DMS114 treated with DMSO at 0.1 percent for 48 hours (cell line): ENCODE measurements at regions not wholly inside any gene's neighbourhood (a gene's known extent, or its start where the extent isn't known, plus 50 kb on each side); places are given as distances from the start of the nearest gene placed in this dataset.
"Not testable (repeated sequence)": the region's sequence is repeated elsewhere in the genome, so short reads cannot be mapped to it uniquely, and the experiment has no call there.

ENCODE experiments used
- DNase-seq: peaks from one replicate; lab custom pipeline; 2025; ENCODE audit not compliant: unreplicated experiment; lab: John Stamatoyannopoulos, UW

DNA sequence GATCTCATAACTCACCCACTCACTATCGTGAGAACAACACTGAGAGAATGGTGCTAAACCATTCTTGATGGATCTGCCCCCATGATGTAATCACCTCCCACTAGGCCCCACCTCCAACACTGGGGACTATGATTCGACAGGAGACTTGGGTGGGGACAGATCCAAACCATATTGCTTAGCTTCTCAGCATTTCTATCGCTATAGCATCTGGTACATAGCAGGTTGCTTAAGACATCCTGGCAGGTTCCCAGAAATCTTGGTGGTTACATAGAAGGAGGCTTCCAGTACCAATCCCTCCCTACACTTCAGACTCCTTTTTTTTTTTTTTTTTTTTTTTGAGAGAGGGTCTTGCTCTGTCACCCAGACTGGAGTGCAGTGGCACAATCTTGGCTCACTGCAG is 487.8 kb downstream of the EDEM1 start:
- no peak for DNase-seq

DNA sequence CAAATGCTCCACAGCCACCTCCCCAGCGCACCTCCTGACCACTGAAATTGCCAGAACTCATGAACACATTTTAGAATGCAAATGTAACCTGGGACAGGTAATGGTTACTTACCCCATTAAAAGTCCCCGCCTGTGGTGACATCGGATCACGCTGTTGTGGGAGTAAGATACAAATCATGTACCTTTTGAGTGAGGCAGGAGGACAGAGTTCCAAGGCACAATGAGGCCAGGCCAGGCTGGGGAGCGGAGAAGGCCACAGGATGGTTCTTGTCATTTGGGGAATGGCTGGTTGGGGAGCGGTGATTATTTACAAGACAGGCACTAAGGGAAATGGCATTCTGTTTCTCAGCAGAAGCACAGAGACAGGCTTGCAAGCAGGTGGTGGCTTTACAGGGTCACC is 490.0 kb downstream of the EDEM1 start:
- DNase-seq = no peak

DNA sequence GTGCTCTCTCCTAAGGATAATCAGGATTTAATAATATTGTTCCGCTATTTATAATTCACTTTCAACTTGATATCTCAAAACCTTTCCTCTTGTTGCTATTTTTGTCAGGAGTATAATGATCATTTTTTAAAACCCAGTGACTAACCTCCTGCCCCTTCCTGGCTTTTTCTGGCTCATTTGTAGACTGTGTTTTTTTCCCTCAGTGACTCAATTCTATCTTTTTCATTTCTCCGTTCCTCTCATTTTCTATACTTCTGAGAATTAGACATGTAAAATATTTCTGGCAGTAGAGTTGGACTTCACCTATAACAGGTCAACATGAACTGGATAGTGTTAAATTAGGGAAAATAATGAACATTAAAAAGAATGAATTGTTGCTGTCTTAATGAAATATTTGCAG is 490.7 kb downstream of the EDEM1 start:
- no peak for DNase-seq

DNA sequence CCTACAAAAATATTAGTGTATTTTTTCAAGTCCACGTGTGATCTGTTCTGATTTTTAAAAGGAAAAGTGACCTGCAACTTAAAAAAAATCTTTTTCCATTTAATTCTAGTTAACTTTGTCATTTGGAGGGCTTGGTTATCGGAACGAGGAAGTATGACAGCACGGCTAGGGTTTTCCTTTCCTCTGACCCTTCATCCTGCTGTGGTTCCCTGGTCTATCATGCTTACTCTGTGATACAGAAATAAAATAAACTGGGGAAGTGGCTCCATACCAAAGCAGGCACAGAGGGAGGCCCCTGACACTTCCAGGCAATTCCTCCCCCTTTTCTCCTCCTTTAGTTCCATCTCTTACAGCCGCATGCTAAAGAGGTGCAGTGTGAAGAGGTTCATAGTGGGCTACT is 491.3 kb downstream of the EDEM1 start:
- DNase-seq = no peak

DNA sequence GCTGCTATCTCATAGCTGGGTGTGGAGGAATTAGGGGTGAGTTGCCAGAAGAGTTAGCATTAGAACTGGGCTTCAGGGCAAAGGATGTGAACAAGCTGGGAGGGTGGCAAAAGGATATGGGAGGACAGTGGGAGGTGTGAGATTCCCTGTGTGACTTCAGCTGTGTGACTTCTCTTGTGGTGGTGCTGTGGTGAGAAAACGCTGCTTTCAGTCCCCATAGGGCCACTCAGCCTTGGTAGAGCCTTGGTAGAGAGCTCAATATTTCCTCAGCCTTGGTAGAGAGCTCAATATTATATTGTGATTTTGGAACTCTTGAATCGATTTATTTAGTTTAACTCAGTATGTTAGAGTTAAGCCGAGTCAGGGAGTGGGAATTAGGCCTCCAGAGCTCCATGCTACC is 499.7 kb downstream of the EDEM1 start:
- no peak for DNase-seq

DNA sequence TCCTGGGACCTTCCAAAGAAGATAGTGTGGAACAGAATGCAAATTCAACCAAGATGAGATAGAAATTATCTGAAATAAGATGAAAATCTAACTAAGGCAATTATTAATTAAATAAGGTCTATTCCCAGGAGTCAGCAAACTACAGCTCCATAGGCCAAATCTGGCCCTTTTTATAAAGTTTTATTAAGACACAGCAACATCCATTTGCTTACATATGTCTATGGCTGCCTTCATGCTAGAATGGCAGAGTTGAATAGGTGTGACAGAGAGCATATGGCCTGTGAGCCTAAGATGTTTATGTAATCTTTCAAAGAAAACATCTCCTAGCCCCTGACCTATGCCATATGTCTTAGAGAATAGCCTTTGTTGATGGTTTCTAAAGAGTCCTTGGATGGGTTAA is 503.0 kb downstream of the EDEM1 start:
- no peak for DNase-seq

DNA sequence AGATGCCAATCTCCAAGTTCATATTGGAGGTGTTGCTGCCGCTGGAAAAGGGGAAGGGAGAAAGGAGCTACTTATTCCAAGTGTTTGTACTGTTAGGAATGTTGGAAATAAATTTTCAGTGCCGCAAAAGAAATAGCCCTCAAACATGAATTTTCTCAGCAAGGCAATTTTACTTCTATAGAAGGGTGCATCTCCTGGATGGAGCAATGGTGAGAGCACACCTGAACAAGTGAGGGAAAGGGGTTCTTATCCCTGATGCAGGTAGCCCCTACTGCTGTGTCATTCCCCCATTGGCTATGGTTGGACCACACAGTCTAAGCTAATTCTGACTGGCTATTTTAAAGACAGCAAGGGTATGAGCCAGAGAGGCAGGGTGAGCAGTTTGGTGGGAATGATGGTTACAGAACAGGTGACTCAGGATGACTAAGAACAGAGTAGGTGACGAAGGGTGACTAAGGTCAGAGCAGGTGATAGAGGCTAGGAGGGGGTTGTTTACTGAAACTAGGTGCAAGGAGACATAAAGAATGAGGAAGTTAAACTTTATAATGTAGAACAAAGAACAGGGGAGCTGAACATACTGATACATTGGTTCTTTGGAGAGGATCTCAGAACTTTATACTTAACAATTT is 503.5 kb downstream of the EDEM1 start:
- DNase-seq = no peak

DNA sequence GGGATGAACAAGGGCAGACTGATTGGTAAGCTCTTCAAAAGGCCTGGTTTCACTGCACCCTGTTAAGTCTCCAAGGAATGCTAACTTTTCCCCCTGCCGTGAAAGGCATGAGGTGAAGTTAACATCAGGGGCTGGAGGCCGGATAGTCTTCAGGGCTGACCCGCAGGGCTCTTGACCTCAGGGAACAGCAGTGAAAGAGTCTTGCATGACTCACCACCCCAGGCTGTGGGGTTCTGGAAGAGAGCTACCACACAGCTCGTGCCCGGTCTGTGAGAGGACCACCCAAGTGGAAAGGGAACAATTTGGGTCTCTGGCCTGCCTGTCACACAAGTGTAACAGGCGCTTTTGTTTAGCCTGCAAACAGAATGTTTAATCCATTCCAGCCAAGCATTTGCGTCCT is 504.9 kb downstream of the EDEM1 start:
- DNase-seq = no peak

DNA sequence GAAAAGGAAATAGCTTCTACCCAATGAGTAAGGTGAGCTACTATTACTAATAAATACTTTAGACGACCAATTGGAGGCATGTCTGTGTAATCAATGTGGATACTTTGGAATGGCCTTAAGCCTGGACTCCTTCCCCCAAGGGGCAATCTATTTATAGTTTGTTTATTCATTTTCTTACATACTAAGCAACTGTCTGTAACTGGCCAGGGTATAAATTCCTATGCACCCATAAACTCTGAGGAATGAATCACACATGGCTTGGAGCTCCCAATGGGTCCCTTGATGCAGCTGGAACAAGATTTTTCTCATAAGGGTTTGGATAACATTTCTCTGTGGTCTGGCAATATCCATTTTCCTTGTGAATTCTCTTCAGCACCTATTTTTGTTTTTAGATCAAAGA is 506.8 kb downstream of the EDEM1 start:
- DNase-seq = no peak

DNA sequence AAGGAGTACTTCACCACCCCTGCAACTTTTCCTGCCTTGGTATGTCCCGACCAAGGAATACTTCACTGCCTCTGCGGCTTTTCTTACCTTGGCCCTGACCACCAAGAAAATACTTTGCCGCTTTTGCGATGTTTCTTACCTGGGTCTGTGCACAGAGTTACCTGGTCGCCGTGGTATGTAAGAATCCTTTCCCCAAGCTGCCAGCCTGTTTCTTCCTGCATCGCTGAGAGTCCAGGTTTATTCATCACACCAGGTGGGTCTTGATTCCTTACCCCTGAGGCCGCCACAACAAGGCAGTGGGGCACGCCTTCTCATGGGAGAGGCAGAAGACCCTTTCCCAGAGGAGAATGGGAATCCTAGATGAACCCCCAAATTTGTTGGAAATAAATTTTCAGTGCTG is 511.3 kb downstream of the EDEM1 start:
- no peak for DNase-seq

DNA sequence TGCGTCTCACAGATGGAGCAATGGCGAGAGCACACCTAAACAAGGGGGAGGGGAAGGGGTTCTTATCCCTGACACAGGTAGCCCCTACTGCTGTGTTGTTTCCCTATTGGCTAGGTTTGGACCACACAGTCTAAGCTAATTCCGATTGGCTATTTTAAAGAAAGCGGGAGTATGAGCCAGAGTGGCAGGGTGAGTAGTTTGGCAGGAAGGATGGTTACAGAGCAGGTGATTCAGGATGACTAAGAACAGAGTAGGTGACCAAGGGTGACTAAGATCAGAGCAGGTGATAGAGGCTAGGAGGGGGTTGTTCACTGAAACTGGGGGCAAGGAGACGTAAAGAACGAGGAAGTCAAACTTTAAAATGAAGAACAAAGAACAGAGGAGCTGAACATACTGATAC is 511.8 kb downstream of the EDEM1 start:
- no peak for DNase-seq

DNA sequence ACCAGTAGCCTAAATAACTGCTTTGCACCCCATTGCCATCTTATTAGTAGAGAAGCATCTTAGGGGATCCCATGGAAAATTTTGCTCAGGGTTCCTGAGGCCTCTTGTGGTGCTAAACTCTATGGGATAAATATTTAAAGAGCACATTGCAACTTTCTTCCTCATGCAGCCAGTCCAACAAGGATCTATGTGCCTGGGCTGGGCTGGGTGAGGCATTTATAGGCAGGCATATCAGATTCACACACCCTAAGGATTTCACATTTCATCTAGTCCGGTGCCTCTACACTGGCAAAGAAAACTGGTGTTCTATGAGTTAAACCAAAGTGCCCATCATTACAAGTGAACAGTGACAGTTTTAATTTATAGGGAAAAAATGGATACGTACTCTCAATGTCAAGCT is 512.3 kb downstream of the EDEM1 start:
- DNase-seq = no peak

DNA sequence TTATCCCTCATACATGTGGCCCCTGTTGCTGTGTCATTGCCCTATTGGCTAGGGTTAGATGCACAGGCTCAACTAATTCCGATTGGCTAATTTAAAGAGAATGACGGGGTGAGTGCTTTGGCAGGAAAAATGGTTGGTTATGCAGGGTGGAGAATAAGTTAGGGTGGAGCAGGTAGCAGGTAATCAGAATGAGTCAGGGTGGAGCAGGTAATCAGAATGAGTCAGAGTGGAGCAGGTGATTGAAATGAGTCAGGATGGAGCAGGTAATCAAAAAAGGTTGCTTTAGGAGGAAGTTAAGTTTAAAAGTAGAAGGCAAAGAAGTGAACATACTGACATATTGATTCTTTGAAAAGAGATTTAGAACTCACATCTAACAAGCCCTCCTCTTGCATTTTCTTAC is 513.5 kb downstream of the EDEM1 start:
- not testable (repeated sequence) for DNase-seq

DNA sequence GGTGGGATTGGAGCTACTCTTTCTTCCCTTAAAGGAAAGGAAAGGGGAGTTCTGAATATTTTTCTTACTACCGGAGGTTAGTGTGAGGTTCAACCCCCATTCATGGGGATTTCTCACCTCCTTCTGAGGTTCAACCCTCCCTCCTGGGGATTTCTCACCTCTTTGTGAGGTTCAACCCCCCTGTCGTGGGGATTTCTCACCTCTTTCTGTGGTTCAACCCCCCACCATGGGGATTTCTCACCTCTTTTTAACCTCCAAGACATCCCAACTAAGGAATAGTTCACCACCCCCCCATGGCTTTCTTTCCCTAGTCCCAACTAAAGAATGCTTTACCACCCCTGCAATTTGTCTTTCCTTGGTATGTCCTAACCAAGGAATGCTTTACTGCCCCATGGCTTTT is 520.3 kb downstream of the EDEM1 start:
- no peak for DNase-seq

DNA sequence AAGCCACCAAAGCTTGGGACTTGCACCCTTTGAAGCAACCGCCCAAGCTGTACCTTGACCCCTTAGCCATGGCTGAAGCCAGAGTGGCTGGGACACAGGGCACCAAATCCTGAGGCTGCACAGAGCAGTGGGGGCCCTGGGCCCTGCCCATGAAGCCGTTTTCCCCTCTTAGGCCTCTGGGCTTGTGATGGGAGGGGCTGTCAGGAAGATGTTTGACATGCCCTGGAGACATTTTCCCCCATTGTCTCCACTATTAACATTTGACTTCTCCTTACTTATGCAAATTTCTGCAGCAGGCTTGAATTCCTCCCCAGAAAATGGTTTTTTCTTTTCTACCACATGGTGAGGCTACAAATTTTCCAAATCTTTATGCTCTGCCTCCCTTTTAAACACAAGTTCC is 522.2 kb downstream of the EDEM1 start:
- no peak for DNase-seq

DNA sequence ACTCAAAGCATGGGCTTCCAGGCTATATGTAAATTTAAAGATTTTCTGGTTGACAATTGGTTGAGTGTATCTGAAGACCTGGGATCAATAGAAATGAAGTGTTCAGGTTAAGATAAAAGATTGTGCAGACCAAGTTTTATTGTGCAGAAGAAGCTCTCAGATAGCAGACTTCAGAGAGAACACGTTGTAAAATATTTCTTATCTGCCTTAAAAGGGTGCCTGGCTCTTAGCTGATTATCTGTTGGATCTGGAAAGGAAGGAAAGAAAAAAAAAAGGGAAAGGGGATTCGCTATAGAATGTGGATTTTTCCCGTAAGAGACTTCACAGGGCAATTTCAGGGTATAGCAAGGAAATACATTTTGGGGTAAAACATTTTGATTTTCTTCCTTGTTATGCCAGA is 523.2 kb downstream of the EDEM1 start:
- DNase-seq = no peak

DNA sequence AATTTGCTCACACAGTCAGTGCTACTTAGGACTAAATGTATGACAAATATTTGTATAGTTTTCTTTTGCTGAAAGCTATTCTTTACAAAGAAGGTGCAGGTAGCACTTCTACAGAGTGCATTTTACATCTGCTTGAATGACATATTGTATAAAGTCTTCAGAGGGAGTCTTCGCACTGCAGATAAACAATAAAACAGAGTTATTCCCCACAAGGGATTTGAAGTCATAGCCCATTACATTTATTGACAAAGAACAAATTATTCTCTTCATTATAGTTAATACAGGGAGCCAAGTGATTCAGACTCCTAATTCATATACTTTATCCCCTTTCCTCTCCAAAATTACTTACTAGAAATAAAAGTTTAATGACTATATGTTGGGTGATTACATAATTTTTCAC is 529.7 kb downstream of the EDEM1 start:
- no peak for DNase-seq

DNA sequence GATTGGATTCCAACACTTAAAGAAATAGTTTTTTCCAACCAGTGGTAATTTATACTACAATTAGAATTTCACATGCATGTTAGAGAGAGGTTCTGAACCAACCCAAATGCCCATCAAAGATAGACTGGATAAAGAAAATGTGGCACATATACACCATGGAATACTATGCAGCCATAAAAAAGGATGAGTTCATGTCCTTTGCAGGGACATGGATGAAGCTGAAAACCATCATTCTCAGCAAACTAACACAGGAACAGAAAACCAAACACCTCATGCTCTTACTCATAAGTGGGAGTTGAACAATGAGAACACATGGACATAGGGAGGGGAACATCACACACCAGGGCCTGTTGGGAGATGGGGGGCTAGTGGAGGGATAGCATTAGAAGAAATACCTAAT is 532.2 kb downstream of the EDEM1 start:
- DNase-seq = not testable (repeated sequence)

DNA sequence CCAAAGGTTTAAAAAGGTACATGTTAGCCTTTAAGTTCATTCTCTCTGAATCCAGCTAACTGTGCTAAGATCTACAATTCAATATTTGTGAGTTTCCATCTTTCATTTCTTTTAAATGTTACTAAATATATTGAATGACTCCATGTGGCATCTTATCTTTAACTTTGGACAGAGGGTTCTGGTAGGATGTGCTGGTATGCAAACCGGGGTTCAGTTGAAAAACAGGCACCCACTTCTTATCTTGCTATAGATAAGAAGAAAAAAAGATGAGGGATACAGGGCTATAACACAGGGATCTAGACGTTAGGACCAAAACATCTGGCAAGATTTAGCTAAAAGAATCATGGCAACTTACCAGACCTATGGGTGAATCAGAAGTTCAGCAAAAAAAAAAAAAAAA is 538.3 kb downstream of the EDEM1 start:
- no peak for DNase-seq

DNA sequence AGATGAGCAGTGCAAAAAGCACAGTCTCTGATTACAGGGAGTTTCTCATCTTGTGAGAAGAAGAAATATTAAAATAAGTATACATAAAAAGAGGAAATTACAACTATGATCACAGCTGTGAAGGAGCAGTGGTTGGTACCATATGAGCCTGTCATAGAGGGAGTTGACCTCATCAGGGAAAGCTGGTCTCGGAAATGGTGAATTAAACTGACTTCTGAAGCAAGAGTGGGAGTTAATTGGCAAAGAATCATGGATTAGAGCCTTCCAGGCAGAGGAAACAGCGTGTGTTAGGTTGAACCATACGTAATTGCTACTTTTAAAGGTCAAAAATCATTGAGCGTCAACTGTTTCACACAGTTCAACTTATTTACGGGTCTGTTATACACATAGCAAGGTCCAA is 539.1 kb downstream of the EDEM1 start:
- DNase-seq = no peak

DNA sequence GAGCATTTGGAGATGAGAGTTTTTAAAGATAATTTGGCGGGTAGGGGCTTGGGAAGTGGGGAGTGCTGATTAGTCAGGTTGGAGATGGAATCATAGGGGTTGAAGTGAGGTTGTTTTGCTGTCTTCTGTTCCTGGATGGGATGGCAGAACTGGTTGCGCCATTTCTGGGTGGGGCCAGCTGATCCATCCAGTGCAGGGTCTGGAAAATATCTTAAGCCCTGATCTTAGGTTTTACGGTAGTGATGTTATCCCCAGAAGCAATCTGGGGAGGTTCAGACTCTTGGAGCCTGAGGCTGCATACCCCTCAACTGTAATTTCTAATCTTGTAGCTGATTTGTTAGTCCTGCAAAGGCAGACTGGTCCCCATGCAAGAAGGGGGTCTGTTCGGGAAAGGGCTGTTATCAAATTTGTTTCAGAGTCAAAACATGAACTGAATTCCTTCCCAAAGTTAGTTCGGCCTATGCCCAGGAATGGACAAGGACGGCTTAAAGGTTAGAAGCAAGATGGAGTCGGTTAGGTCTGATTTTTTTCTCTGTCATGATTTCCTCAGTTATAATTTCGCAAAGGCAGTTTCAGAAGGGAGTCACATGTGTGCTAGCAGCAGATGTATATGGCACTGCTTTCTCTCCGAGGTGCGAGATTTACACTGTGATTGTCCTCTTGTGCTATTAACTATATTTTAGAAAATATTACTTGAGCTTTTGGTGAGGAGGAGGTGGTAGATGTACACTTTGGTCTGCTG is 540.4 kb downstream of the EDEM1 start:
- no peak for DNase-seq

DNA sequence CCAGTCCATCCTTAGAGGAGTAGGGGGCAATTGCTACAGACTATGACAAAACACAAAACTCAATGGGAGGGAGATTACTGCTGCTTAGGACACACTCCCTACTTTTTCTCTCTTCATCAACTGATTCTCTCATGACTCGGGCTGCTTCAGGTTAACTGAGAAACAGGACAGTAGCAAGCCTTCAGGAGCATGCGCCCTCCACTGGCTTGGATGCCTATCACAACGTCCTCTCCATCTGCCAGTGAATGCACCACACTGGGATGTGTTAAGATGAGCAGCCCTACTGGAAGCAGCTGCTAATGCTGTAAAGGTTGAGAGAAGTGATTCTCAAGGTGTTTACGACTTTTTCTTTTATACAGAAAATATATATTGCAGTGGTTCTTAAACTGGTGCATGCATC is 542.3 kb downstream of the EDEM1 start:
- DNase-seq = no peak

DNA sequence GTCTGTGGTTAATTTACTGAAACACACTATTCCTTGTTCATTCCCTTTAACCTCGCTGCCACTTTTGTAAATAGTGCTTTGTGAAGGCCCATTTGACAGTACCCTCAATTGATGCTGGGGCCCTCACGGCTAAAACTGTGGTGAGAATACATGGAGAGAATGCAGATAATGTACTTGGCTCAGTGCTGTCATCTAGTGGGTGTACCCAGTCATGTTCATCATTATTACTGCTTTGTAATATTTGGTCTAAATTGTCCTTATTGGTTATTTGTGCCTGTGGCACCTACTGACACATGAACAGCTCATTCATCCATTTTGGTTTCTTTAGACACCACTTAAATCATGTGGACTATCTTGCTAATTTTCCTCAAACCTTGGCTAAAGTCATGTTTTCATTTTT is 543.6 kb downstream of the EDEM1 start:
- no peak for DNase-seq
